Testis (tissue), 2 donors: ENCODE measurements at regions not wholly inside any gene's neighbourhood (a gene's known extent, or its start where the extent isn't known, plus 50 kb on each side); places are given as distances from the start of the nearest gene placed in this dataset.

Experiments
- DNase-seq: peaks from one replicate; pipeline ENCODE4 v3.0.0-alpha.2; 2019
- H3K27ac ChIP-seq, 2 donors: fragments of 200-600 bp; sonication (generic); one replicate each; pipeline ENCODE4 v1.5.1; 2019
- H3K27me3 ChIP-seq: fragments of 200-600 bp; sonication (generic); one replicate; pipeline ENCODE4 v1.5.1; 2019
- H3K36me3 ChIP-seq: fragments of 200-600 bp; sonication (generic); one replicate; pipeline ENCODE4 v1.5.1; 2017; ENCODE audit warnings: low read depth; ENCODE audit errors: missing control alignments
- H3K4me1 ChIP-seq: fragments of 200-600 bp; sonication (generic); one replicate; pipeline ENCODE4 v1.5.1; 2019
- H3K4me3 ChIP-seq, 2 donors: fragments of 200-600 bp; sonication (generic); one replicate each; pipeline ENCODE4 v1.5.1; 2017 to 2019
- H3K9me3 ChIP-seq: fragments of 200-600 bp; sonication (generic); one replicate; pipeline ENCODE4 v1.5.1; 2017
- CTCF ChIP-seq, 3 experiments: fragments of 450-650 bp in 2 of 3; fragments of 200-600 bp in 1 of 3; sonication (generic) in 1 of 3; IDR thresholded peaks; one replicate each; pipeline ENCODE4 v1.5.1; 2016 to 2019; ENCODE audit warnings: antibody characterized with exemption in 3 of 3, mild to moderate bottlenecking in 2 of 3, moderate library complexity in 1 of 3
- POLR2A ChIP-seq: fragments of 450-650 bp; IDR thresholded peaks from one replicate; pipeline ENCODE4 v1.6.1; 2017; ENCODE audit warnings: antibody characterized with exemption, mild to moderate bottlenecking, moderate library complexity
- WGBS, 2 donors: methylation state at CpG; one replicate each; pipeline ENCODE4 v1.1.5; 2018; 5-methylcytosine and 5-hydroxymethylcytosine counted together
- intact Hi-C: fragments of 100-400 bp; cut with DNase I; formaldehyde crosslinking; loops from one replicate; pipeline ENCODE4 v1.15.1; 2023; ENCODE audit warnings: low total_unique reads

GRCh38 chr10:89861584-89862301 lies 160.4 kb downstream of the KIF20B start:
- H3K9me3 ChIP-seq, result no peaks in the 10 kb centered on the region
- H3K4me3 ChIP-seq, result no peak overlapping the region
- intact Hi-C loops, result no loop called here
- DNase-seq, result no peak
- H3K27ac ChIP-seq, result no peak overlapping the region
- no peaks in the 10 kb centered on the region for H3K27me3 ChIP-seq
- TF ChIP-seq CTCF (IDR thresholded peaks at IDR 0.05) (no peak), POLR2A (no peak)
- no peaks in the 10 kb centered on the region for H3K36me3 ChIP-seq
- no peaks in the 10 kb centered on the region for H3K4me1 ChIP-seq
- 83 to 89% methylated on average over 3 of the region's 3 CpGs for WGBS, 2 donors

- Histone ChIP-seq H3K27ac (no peak overlapping the region), H3K4me3 (no peak overlapping the region), H3K36me3 (no peaks in the 10 kb centered on the region), H3K4me1 (peaks cover 7% of the 10 kb centered on the region), H3K27me3 (no peaks in the 10 kb centered on the region), H3K9me3 (no peaks in the 10 kb centered on the region)
- DNase-seq, result no peak
- 86 to 91% methylated on average over 2 of the region's 2 CpGs for WGBS, 2 donors
- TF ChIP-seq CTCF (IDR thresholded peaks at IDR 0.05), result no peak
- TF ChIP-seq POLR2A, result no peak
- intact Hi-C loops, result no loop called here
Observed at GRCh38 chr10:89867964-89868363, 166.6 kb downstream of the KIF20B start.

GRCh38 chr10:89869180-89869579 lies 167.8 kb downstream of the KIF20B start:
- Histone ChIP-seq H3K4me1 (peaks cover 7% of the 10 kb centered on the region), H3K4me3 (no peak overlapping the region), H3K27ac (no peak overlapping the region), H3K9me3 (no peaks in the 10 kb centered on the region), H3K36me3 (no peaks in the 10 kb centered on the region), H3K27me3 (no peaks in the 10 kb centered on the region)
- WGBS, 2 donors, result 21 to 49% methylated on average over 2 of the region's 2 CpGs
- DNase-seq, result no peak
- intact Hi-C loops, result no loop called here
- TF ChIP-seq CTCF (IDR thresholded peaks at IDR 0.05) (no peak), POLR2A (no peak)

- H3K27ac ChIP-seq, result no peak overlapping the region
- no peak for DNase-seq
- no peaks in the 10 kb centered on the region for H3K9me3 ChIP-seq
- no peak for TF ChIP-seq CTCF (IDR thresholded peaks at IDR 0.05)
- TF ChIP-seq POLR2A, result no peak
- intact Hi-C loops, result no loop called here
- H3K27me3 ChIP-seq, result no peaks in the 10 kb centered on the region
- H3K4me1 ChIP-seq, result peaks cover 7% of the 10 kb centered on the region
- no peaks in the 10 kb centered on the region for H3K36me3 ChIP-seq
- WGBS, 2 donors, result 31 to 43% methylated on average over 2 of the region's 2 CpGs
- no peak overlapping the region for H3K4me3 ChIP-seq
Observed at GRCh38 chr10:89869592-89870156, 168.3 kb downstream of the KIF20B start.

- no peak overlapping the region for H3K27ac ChIP-seq
Observed at GRCh38 chr10:89870936-89871335, 169.5 kb downstream of the KIF20B start.

More at GRCh38 chr10:89870936-89871335, 169.5 kb downstream of the KIF20B start:
- Histone ChIP-seq H3K36me3 (no peaks in the 10 kb centered on the region), H3K27me3 (no peaks in the 10 kb centered on the region), H3K4me3 (no peak overlapping the region), H3K4me1 (peaks cover 7% of the 10 kb centered on the region), H3K9me3 (no peaks in the 10 kb centered on the region)
- 92 to 93% methylated on average over 2 of the region's 2 CpGs for WGBS, 2 donors
- TF ChIP-seq POLR2A (no peak), CTCF (IDR thresholded peaks at IDR 0.05) (no peak)
- no peak for DNase-seq
- intact Hi-C loops, result no loop called here
